Cardiac septum (tissue), 1 donor: ENCODE measurements at regions not wholly inside any gene's neighbourhood (a gene's known extent, or its start where the extent isn't known, plus 50 kb on each side); places are given as distances from the start of the nearest gene placed in this dataset.

Experiments
- DNase-seq: peaks from one replicate; pipeline ENCODE4 v3.0.0-alpha.2; 2020; ENCODE audit warnings: low spot score
- intact Hi-C: fragments of 100-400 bp; cut with DNase I; formaldehyde crosslinking; loops from one replicate; pipeline ENCODE4 v1.14.0; 2022
- donor health status: DM: no; HTN: no; CAD: no.

- DNase-seq, result no peak
- intact Hi-C loops, result no loop called here
Measured at GRCh38 chr6:80472271-80472670, 365.8 kb downstream of the BCKDHB start.

GRCh38 chr6:80469977-80470376 lies 363.5 kb downstream of the BCKDHB start:
- intact Hi-C loops, result no loop called here

GRCh38 chr6:80468398-80468797 lies 361.9 kb downstream of the BCKDHB start:
- intact Hi-C loops, result no loop called here
- DNase-seq, result no peak

More at GRCh38 chr6:80469977-80470376, 363.5 kb downstream of the BCKDHB start:
- DNase-seq, result no peak

GRCh38 chr6:80467408-80467807 lies 360.9 kb downstream of the BCKDHB start:
- intact Hi-C loops, result no loop called here
- DNase-seq, result no peak

GRCh38 chr6:80466981-80467380 lies 360.5 kb downstream of the BCKDHB start:
- intact Hi-C loops, result no loop called here
- no peak for DNase-seq

GRCh38 chr6:80465513-80465912 lies 359.0 kb downstream of the BCKDHB start:
- intact Hi-C loops, result no loop called here
- no peak for DNase-seq

- intact Hi-C loops, result no loop called here
- no peak for DNase-seq
Measured at GRCh38 chr6:80464901-80465300, 358.4 kb downstream of the BCKDHB start.

GRCh38 chr6:80463197-80463596 lies 356.7 kb downstream of the BCKDHB start:
- DNase-seq, result no peak
- intact Hi-C loops, result no loop called here

GRCh38 chr6:80460257-80460865 lies 353.9 kb downstream of the BCKDHB start:
- intact Hi-C loops, result no loop called here

GRCh38 chr6:80457439-80457933 lies 351.0 kb downstream of the BCKDHB start:
- DNase-seq, result no peak
- intact Hi-C loops, result no loop called here

More at GRCh38 chr6:80460257-80460865, 353.9 kb downstream of the BCKDHB start:
- DNase-seq, result no peak

- DNase-seq, result no peak
- intact Hi-C loops, result no loop called here
Measured at GRCh38 chr6:80456724-80457438, 350.4 kb downstream of the BCKDHB start.

- intact Hi-C loops, result no loop called here
Measured at GRCh38 chr6:80454661-80455365, 348.3 kb downstream of the BCKDHB start.

GRCh38 chr6:80454197-80454596 lies 347.7 kb downstream of the BCKDHB start:
- no peak for DNase-seq
- intact Hi-C loops, result no loop called here

More at GRCh38 chr6:80454661-80455365, 348.3 kb downstream of the BCKDHB start:
- no peak for DNase-seq

- DNase-seq, result no peak
- intact Hi-C loops, result no loop called here
Measured at GRCh38 chr6:80449726-80450125, 343.3 kb downstream of the BCKDHB start.

GRCh38 chr6:80446454-80447045 lies 340.1 kb downstream of the BCKDHB start:
- no peak for DNase-seq
- intact Hi-C loops, result no loop called here

- intact Hi-C loops, result no loop called here
Measured at GRCh38 chr6:80445751-80446150, 339.3 kb downstream of the BCKDHB start.

GRCh38 chr6:80442366-80442765 lies 335.9 kb downstream of the BCKDHB start:
- intact Hi-C loops, result no loop called here
- DNase-seq, result no peak

More at GRCh38 chr6:80445751-80446150, 339.3 kb downstream of the BCKDHB start:
- DNase-seq, result no peak

GRCh38 chr6:80441131-80441530 lies 334.7 kb downstream of the BCKDHB start:
- DNase-seq, result no peak
- intact Hi-C loops, result no loop called here

- DNase-seq, result no peak
- intact Hi-C loops, result no loop called here
Measured at GRCh38 chr6:80440496-80441115, 334.1 kb downstream of the BCKDHB start.
